PC-3 (cell line): ENCODE measurements at regions not wholly inside any gene's neighbourhood (a gene's known extent, or its start where the extent isn't known, plus 50 kb on each side); places are given as distances from the start of the nearest gene placed in this dataset.

ENCODE experiments used
- CTCF ChIP-seq: fragments of 300-600 bp; sonication (generic); conservative IDR thresholded peaks from 2 replicates; pipeline ENCODE4 v1.5.1; 2017; ENCODE audit warnings: antibody characterized with exemption, low read depth, mild to moderate bottlenecking, low read length
- EZH2phosphoT487 ChIP-seq: fragments of 300-600 bp; sonication (generic); IDR thresholded peaks from 2 replicates; pipeline ENCODE4 v1.6.1; 2018; ENCODE audit warnings: mild to moderate bottlenecking, antibody characterized with exemption, low read length, borderline replicate concordance

GRCh38 chrX:137746289-137746688, 180.4 kb downstream of the ZIC3 start:
- TF ChIP-seq CTCF = no peak
- TF ChIP-seq EZH2phosphoT487 = no peak
